Endodermal cell (in vitro differentiated cells): ENCODE measurements at regions not wholly inside any gene's neighbourhood (a gene's known extent, or its start where the extent isn't known, plus 50 kb on each side); places are given as distances from the start of the nearest gene placed in this dataset.
A peak's percentile ranks its signal among the peaks of the same experiment; 100 is the strongest.

Source experiments
- DNase-seq: peaks from one replicate; pipeline ENCODE4 v3.0.0-alpha.2; 2017
- H3K27ac ChIP-seq: 2 replicates; pipeline ENCODE4 v1.5.1; 2013; ENCODE audit warnings: mild to moderate bottlenecking, low read depth, low read length, moderate library complexity
- H3K27me3 ChIP-seq: 2 replicates; pipeline ENCODE4 v1.6.1; 2013; ENCODE audit warnings: mild to moderate bottlenecking, low read length, moderate library complexity; ENCODE audit not compliant: insufficient read depth, control insufficient read depth, poor library complexity, severe bottlenecking
- H3K36me3 ChIP-seq: 2 replicates; pipeline ENCODE4 v1.7.0; 2013; ENCODE audit warnings: mild to moderate bottlenecking, low read length, moderate library complexity; ENCODE audit not compliant: control insufficient read depth, insufficient read depth
- H3K4me1 ChIP-seq: one replicate; pipeline ENCODE4 v1.7.0; 2013; ENCODE audit warnings: low read length; ENCODE audit not compliant: control insufficient read depth, insufficient read depth
- H3K4me3 ChIP-seq: 2 replicates; pipeline ENCODE4 v1.5.1; 2013; ENCODE audit warnings: mild to moderate bottlenecking, low read length, moderate library complexity
- H3K9ac ChIP-seq: 2 replicates; pipeline ENCODE4 v1.6.1; 2013; ENCODE audit warnings: mild to moderate bottlenecking, low read length, moderate library complexity; ENCODE audit not compliant: poor library complexity, severe bottlenecking; ENCODE audit errors: extremely low read depth
- H3K9me3 ChIP-seq: 2 replicates; pipeline ENCODE4 v1.6.1; 2013; ENCODE audit warnings: mild to moderate bottlenecking, low read length, moderate library complexity; ENCODE audit not compliant: control insufficient read depth
- H3K27ac Mint-ChIP-seq: 2 replicates; pipeline ENCODE4 v1.8.0; 2020; ENCODE audit warnings: mixed read lengths
- H3K27me3 Mint-ChIP-seq: 2 replicates; pipeline ENCODE4 v1.8.0; 2021; ENCODE audit warnings: mild to moderate bottlenecking, mixed read lengths; ENCODE audit not compliant: insufficient read depth
- H3K36me3 Mint-ChIP-seq: 2 replicates; pipeline ENCODE4 v1.8.0; 2020; ENCODE audit warnings: low read depth, mixed read lengths
- H3K4me1 Mint-ChIP-seq: 2 replicates; pipeline ENCODE4 v1.8.0; 2020; ENCODE audit warnings: mixed read lengths
- H3K4me3 Mint-ChIP-seq: 2 replicates; pipeline ENCODE4 v1.8.0; 2020; ENCODE audit warnings: mild to moderate bottlenecking, moderate library complexity, mixed read lengths
- H3K9me3 Mint-ChIP-seq: 2 replicates; pipeline ENCODE4 v1.8.0; 2020; ENCODE audit warnings: mild to moderate bottlenecking, mixed read lengths
- CTCF ChIP-seq: fragments of 200-600 bp; sonication (generic); conservative IDR thresholded peaks from 2 replicates; pipeline ENCODE4 v1.5.0; 2021; ENCODE audit warnings: antibody characterized with exemption, mild to moderate bottlenecking
- WGBS, 2 experiments: methylation state at CpG; one replicate each; pipeline versions ENCODE4 v1.1.5 to v1.1.7; 2013; ENCODE audit warnings: missing lambda C conversion rate in 2 of 2, mixed read lengths in 1 of 2; ENCODE audit not compliant: insufficient coverage in 1 of 2, insufficient read length in 1 of 2; 5-methylcytosine and 5-hydroxymethylcytosine counted together

- no peaks in the 10 kb centered on the region for H3K36me3 Mint-ChIP-seq
- no peaks in the 10 kb centered on the region for H3K36me3 ChIP-seq
- no peaks in the 10 kb centered on the region for H3K9me3 ChIP-seq
- no peaks in the 10 kb centered on the region for H3K27me3 ChIP-seq
- no peak overlapping the region for H3K4me3 ChIP-seq
- no peaks in the 10 kb centered on the region for H3K27me3 Mint-ChIP-seq
- peaks cover 22% of the 10 kb centered on the region for H3K4me1 Mint-ChIP-seq
- no peak overlapping the region for H3K27ac ChIP-seq
- DNase-seq: no peak
- no peak overlapping the region for H3K4me3 Mint-ChIP-seq
- no peak overlapping the region for H3K9ac ChIP-seq
- no peaks in the 10 kb centered on the region for H3K9me3 Mint-ChIP-seq
- WGBS, 2 experiments: 90 to 96% methylated on average over 2 to 4 of the region's 4 CpGs
- no peak for TF ChIP-seq CTCF
- H3K4me1 ChIP-seq: peaks cover 5% of the 10 kb centered on the region
- no peak overlapping the region for H3K27ac Mint-ChIP-seq
These were observed 594.0 kb upstream of the VRK2 start for GRCh38 chr2:57452634-57453033.

GRCh38 chr2:57453945-57454344 lies 592.7 kb upstream of the VRK2 start:
- no peak for DNase-seq
- H3K27me3 Mint-ChIP-seq: no peaks in the 10 kb centered on the region
- H3K4me1 ChIP-seq: peaks cover 5% of the 10 kb centered on the region
- H3K9me3 ChIP-seq: no peaks in the 10 kb centered on the region
- no peak overlapping the region for H3K4me3 ChIP-seq
- no peaks in the 10 kb centered on the region for H3K36me3 Mint-ChIP-seq
- no peak overlapping the region for H3K9ac ChIP-seq
- no peaks in the 10 kb centered on the region for H3K36me3 ChIP-seq
- H3K27me3 ChIP-seq: no peaks in the 10 kb centered on the region
- no peak overlapping the region for H3K27ac ChIP-seq
- peak; percentile 72 for TF ChIP-seq CTCF
- no peaks in the 10 kb centered on the region for H3K9me3 Mint-ChIP-seq
- H3K4me3 Mint-ChIP-seq: no peak overlapping the region
- WGBS, 2 experiments: 100% methylated on average over 1 of the region's 1 CpG; no CpG with 5 or more reads in 1 of the 2 experiments
- H3K4me1 Mint-ChIP-seq: peaks cover 20% of the 10 kb centered on the region
- no peak overlapping the region for H3K27ac Mint-ChIP-seq

GRCh38 chr2:57460396-57461276 lies 586.0 kb upstream of the VRK2 start:
- no peaks in the 10 kb centered on the region for H3K36me3 ChIP-seq
- 89 to 100% methylated on average over 2 of the region's 2 CpGs for WGBS, 2 experiments
- H3K9ac ChIP-seq: no peak overlapping the region
- H3K4me3 Mint-ChIP-seq: no peak overlapping the region
- H3K27me3 Mint-ChIP-seq: no peaks in the 10 kb centered on the region
- no peaks in the 10 kb centered on the region for H3K4me1 ChIP-seq
- no peak overlapping the region for H3K27ac Mint-ChIP-seq
- no peaks in the 10 kb centered on the region for H3K9me3 Mint-ChIP-seq
- no peak overlapping the region for H3K27ac ChIP-seq
- no peak for TF ChIP-seq CTCF
- H3K36me3 Mint-ChIP-seq: no peaks in the 10 kb centered on the region
- DNase-seq: no peak
- peaks cover 2% of the 10 kb centered on the region for H3K4me1 Mint-ChIP-seq
- no peaks in the 10 kb centered on the region for H3K27me3 ChIP-seq
- H3K4me3 ChIP-seq: no peak overlapping the region
- H3K9me3 ChIP-seq: no peaks in the 10 kb centered on the region
